Loucy (cell line): ENCODE measurements at regions not wholly inside any gene's neighbourhood (a gene's known extent, or its start where the extent isn't known, plus 50 kb on each side); places are given as distances from the start of the nearest gene placed in this dataset.

Experiments
- H2AFZ ChIP-seq: fragments of 200-600 bp; sonication (generic); 2 replicates; pipeline ENCODE4 v1.6.0; 2016; ENCODE audit warnings: antibody characterized with exemption, mild to moderate bottlenecking, low read length, moderate library complexity
- H3F3A ChIP-seq: fragments of 200-600 bp; 2 replicates; pipeline ENCODE4 v1.6.0; 2016; ENCODE audit warnings: antibody characterized with exemption, low read depth, mild to moderate bottlenecking
- H3K27me3 ChIP-seq: fragments of 200-600 bp; sonication (generic); 2 replicates; pipeline ENCODE4 v1.6.1; 2014; ENCODE audit warnings: low read length, mild to moderate bottlenecking; ENCODE audit not compliant: insufficient read depth, poor library complexity, severe bottlenecking
- H3K36me3 ChIP-seq: fragments of 200-600 bp; sonication (generic); 2 replicates; pipeline ENCODE4 v1.6.1; 2016; ENCODE audit warnings: low read length; ENCODE audit not compliant: insufficient read depth
- H3K4me1 ChIP-seq: fragments of 200-600 bp; sonication (generic); 2 replicates; pipeline ENCODE4 v1.5.1; 2014; ENCODE audit warnings: low read length, mild to moderate bottlenecking; ENCODE audit not compliant: insufficient read depth, poor library complexity, severe bottlenecking
- H3K4me2 ChIP-seq: fragments of 200-600 bp; sonication (generic); 2 replicates; pipeline ENCODE4 v1.6.0; 2014; ENCODE audit warnings: antibody characterized with exemption, low read length, low read depth, mild to moderate bottlenecking; ENCODE audit not compliant: poor library complexity, severe bottlenecking
- H3K4me3 ChIP-seq: fragments of 200-600 bp; sonication (generic); 2 replicates; pipeline ENCODE4 v1.5.1; 2014; ENCODE audit warnings: low read length, mild to moderate bottlenecking, mixed read lengths; ENCODE audit not compliant: poor library complexity, severe bottlenecking
- H3K79me2 ChIP-seq: fragments of 200-600 bp; sonication (generic); 2 replicates; pipeline ENCODE4 v1.6.1; 2014; ENCODE audit warnings: low read length; ENCODE audit not compliant: insufficient read depth
- H3K9ac ChIP-seq: fragments of 200-600 bp; sonication (generic); 2 replicates; pipeline ENCODE4 v1.6.0; 2014; ENCODE audit warnings: mild to moderate bottlenecking, low read depth, low read length, moderate library complexity; ENCODE audit not compliant: poor library complexity, severe bottlenecking
- H3K9me2 ChIP-seq: fragments of 200-600 bp; sonication (generic); replicated peaks from 2 replicates; pipeline ENCODE4 v1.6.1; 2016; ENCODE audit warnings: low read depth, low read length, mixed read lengths
- H3K9me3 ChIP-seq: fragments of 200-600 bp; sonication (generic); 2 replicates; pipeline ENCODE4 v1.6.1; 2014; ENCODE audit warnings: mild to moderate bottlenecking, antibody characterized with exemption, low read length, low read depth; ENCODE audit not compliant: insufficient read depth
- H4K20me1 ChIP-seq: fragments of 200-600 bp; sonication (generic); 2 replicates; pipeline ENCODE4 v1.6.0; 2014; ENCODE audit warnings: antibody characterized with exemption, low read length, mild to moderate bottlenecking; ENCODE audit not compliant: insufficient read depth, poor library complexity, severe bottlenecking
- CTCF ChIP-seq: fragments of 200-600 bp; sonication (generic); conservative IDR thresholded peaks from 2 replicates; pipeline ENCODE4 v1.5.1; 2014; ENCODE audit warnings: mild to moderate bottlenecking, antibody characterized with exemption, low read length
- EZH2phosphoT487 ChIP-seq: fragments of 200-600 bp; IDR thresholded peaks from 2 replicates; pipeline ENCODE4 v1.6.1; 2018; ENCODE audit warnings: antibody characterized with exemption, mild to moderate bottlenecking, moderate library complexity, borderline replicate concordance

- Histone ChIP-seq H3K4me2 (no peak overlapping the region), H4K20me1 (no peaks in the 10 kb centered on the region), H3K79me2 (no peaks in the 10 kb centered on the region), H3K9me2 (no peaks in the 10 kb centered on the region), H3K36me3 (no peaks in the 10 kb centered on the region), H3K4me1 (no peaks in the 10 kb centered on the region), H3K9ac (no peak overlapping the region), H3K9me3 (no peaks in the 10 kb centered on the region), H3K27me3 (no peaks in the 10 kb centered on the region), H3F3A (no peaks in the 10 kb centered on the region), H3K4me3 (no peak overlapping the region), H2AFZ (no peak overlapping the region)
- TF ChIP-seq EZH2phosphoT487: no peak
These were observed 1098.8 kb upstream of the IGFBP7 start for GRCh38 chr4:58209001-58209400.

DNA sequence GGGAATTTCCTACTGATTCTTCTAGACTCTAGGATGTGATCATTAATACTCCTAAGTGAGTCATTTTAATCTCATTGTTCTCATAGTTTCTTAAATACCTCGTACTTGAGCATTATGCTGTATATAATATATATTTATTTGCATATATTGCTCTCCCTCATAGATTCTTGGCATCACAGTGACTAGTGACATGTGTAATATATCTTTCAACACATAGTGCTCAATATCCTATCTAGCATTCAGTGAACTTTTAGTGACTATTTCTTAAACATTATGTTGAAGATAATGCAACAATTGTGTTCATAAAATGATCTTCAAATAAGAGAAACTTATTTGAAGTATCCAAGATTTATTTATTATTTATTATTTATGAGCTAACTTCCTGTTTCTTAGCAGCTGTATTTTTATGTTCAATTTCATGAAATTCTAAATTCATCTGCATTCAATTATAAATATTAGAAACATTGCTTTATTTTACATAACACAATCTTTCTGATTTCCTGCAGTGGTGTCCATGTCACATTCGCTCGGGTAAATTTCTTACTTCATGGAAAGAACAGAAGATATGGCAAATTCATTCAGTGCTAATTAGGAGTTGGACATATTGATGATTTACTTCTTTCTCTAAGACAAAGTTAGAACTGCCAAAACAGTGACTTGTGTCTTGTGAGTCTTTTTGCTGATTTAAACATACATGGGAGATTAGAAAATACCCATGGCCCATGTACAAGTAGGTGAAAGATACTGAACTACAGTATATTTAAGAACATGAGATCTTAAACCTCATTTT is 1095.5 kb upstream of the IGFBP7 start:
- Histone ChIP-seq H3K79me2 (no peaks in the 10 kb centered on the region), H3K9me3 (no peaks in the 10 kb centered on the region), H3K4me3 (no peak overlapping the region), H3K4me2 (no peak overlapping the region), H2AFZ (no peak overlapping the region), H3K9me2 (no peaks in the 10 kb centered on the region), H3K36me3 (no peaks in the 10 kb centered on the region), H3F3A (no peaks in the 10 kb centered on the region), H3K4me1 (no peaks in the 10 kb centered on the region), H4K20me1 (no peaks in the 10 kb centered on the region), H3K9ac (no peak overlapping the region), H3K27me3 (no peaks in the 10 kb centered on the region)
- TF ChIP-seq CTCF (no peak), EZH2phosphoT487 (no peak)

GRCh38 chr4:58192217-58192616 is 1082.0 kb upstream of the IGFBP7 start:
- Histone ChIP-seq H3F3A (no peaks in the 10 kb centered on the region), H3K9me2 (no peaks in the 10 kb centered on the region), H3K4me1 (no peaks in the 10 kb centered on the region), H3K4me3 (no peak overlapping the region), H3K9me3 (no peaks in the 10 kb centered on the region; the same call in 1 of the 2 replicates), H4K20me1 (no peaks in the 10 kb centered on the region), H3K9ac (no peak overlapping the region), H3K79me2 (no peaks in the 10 kb centered on the region), H2AFZ (no peak overlapping the region), H3K36me3 (no peaks in the 10 kb centered on the region), H3K27me3 (no peaks in the 10 kb centered on the region), H3K4me2 (no peak overlapping the region)
- TF ChIP-seq CTCF: no peak
- no peak for TF ChIP-seq EZH2phosphoT487

GRCh38 chr4:58191109-58191508 is 1080.9 kb upstream of the IGFBP7 start:
- no peak overlapping the region for H3K4me2 ChIP-seq
- no peak overlapping the region for H2AFZ ChIP-seq
- H3K9me3 ChIP-seq: no peaks in the 10 kb centered on the region; the same call in 1 of the 2 replicates
- H3F3A ChIP-seq: no peaks in the 10 kb centered on the region
- no peaks in the 10 kb centered on the region for H3K4me1 ChIP-seq
- TF ChIP-seq EZH2phosphoT487 (no peak), CTCF (no peak)
- H3K9ac ChIP-seq: no peak overlapping the region
- no peaks in the 10 kb centered on the region for H4K20me1 ChIP-seq
- no peaks in the 10 kb centered on the region for H3K79me2 ChIP-seq
- H3K36me3 ChIP-seq: no peaks in the 10 kb centered on the region
- no peak overlapping the region for H3K4me3 ChIP-seq
- no peaks in the 10 kb centered on the region for H3K27me3 ChIP-seq
- no peaks in the 10 kb centered on the region for H3K9me2 ChIP-seq
